Stomach (tissue), 8 donors: ENCODE measurements at regions not wholly inside any gene's neighbourhood (a gene's known extent, or its start where the extent isn't known, plus 50 kb on each side); places are given as distances from the start of the nearest gene placed in this dataset.
A peak's percentile ranks its signal among the peaks of the same experiment; 100 is the strongest.

Experiments
- DNase-seq, 2 donors: peaks; one replicate each; pipeline versions ENCODE4 v3.0.0 to v3.0.0-alpha.2; 2013 to 2019
- H3K27ac ChIP-seq, 5 donors: fragments of 200-600 bp in 4 of 5; sonication (generic) in 4 of 5; one replicate each; pipeline ENCODE4 v1.5.1; 2013 to 2019; ENCODE audit warnings: mild to moderate bottlenecking in 1 of 5, moderate library complexity in 1 of 5
- H3K27me3 ChIP-seq, 3 donors: fragments of 200-600 bp; sonication (generic); one replicate each; pipeline ENCODE4 v1.5.1; 2017 to 2019; ENCODE audit warnings: mixed run types in 1 of 3
- H3K36me3 ChIP-seq, 4 donors: fragments of 200-600 bp; sonication (generic); 1 replicate in 3 of 4; 2 replicates in 1 of 4; pipeline ENCODE4 v1.5.1; 2016 to 2019
- H3K4me1 ChIP-seq, 4 donors: fragments of 200-600 bp; sonication (generic); one replicate each; pipeline ENCODE4 v1.5.1; 2016 to 2019
- H3K4me3 ChIP-seq, 4 donors: fragments of 200-600 bp; sonication (generic) in 3 of 4; one replicate each; pipeline ENCODE4 v1.5.1; 2016 to 2019; ENCODE audit warnings: mild to moderate bottlenecking in 1 of 4
- H3K9me3 ChIP-seq, 4 donors: fragments of 200-600 bp; sonication (generic); one replicate each; pipeline ENCODE4 v1.5.1; 2016 to 2019
- EP300 ChIP-seq: sonication (generic); formaldehyde crosslinking; IDR thresholded peaks from one replicate; pipeline ENCODE4 v1.6.1; 2017; ENCODE audit warnings: antibody characterized with exemption
- POLR2A ChIP-seq, 4 donors: fragments of 450-650 bp; IDR thresholded peaks; one replicate each; pipeline ENCODE4 v1.6.1; 2016; ENCODE audit warnings: antibody characterized with exemption in 4 of 4, control low read depth in 2 of 4, mild to moderate bottlenecking in 1 of 4, moderate library complexity in 1 of 4
- POLR2AphosphoS5 ChIP-seq, 3 donors: sonication (generic); formaldehyde crosslinking; IDR thresholded peaks; one replicate each; pipeline ENCODE4 v1.6.1; 2016; ENCODE audit warnings: antibody characterized with exemption in 3 of 3
- WGBS, 5 donors: extraction: QIAGEN DNeasy Blood & Tissue Kit in 3 of 5; methylation state at CpG; one replicate each; pipeline versions ENCODE4 v1.1.5 to v1.1.7; 2013 to 2018; 5-methylcytosine and 5-hydroxymethylcytosine counted together
- intact Hi-C: fragments of 100-400 bp; cut with DNase I; formaldehyde crosslinking; loops from one replicate; pipeline ENCODE4 v1.15.1; 2023; ENCODE audit warnings: low total_unique reads
- TF ChIP-seq, protein P1 (sequence below), 7 experiments: fragments of 450-650 bp in 4 of 7; fragments of 200-600 bp in 3 of 7; sonication (generic) in 3 of 7; IDR thresholded peaks; one replicate each; pipeline ENCODE4 v1.5.1; 2016 to 2019; ENCODE audit warnings: antibody characterized with exemption in 7 of 7, control low read depth in 2 of 7, mild to moderate bottlenecking in 1 of 7
- donor health status: healthy with polysubstance abuse.
- donor health status: Bipolar disorder and iron deficiency.
- donor health status: healthy.

- no peak for TF ChIP-seq EP300
- TF ChIP-seq POLR2AphosphoS5 (IDR thresholded peaks at IDR 0.05), result no peak
- TF ChIP-seq POLR2A (IDR thresholded peaks at IDR 0.05), result no peak
- TF ChIP-seq, protein P1, sequence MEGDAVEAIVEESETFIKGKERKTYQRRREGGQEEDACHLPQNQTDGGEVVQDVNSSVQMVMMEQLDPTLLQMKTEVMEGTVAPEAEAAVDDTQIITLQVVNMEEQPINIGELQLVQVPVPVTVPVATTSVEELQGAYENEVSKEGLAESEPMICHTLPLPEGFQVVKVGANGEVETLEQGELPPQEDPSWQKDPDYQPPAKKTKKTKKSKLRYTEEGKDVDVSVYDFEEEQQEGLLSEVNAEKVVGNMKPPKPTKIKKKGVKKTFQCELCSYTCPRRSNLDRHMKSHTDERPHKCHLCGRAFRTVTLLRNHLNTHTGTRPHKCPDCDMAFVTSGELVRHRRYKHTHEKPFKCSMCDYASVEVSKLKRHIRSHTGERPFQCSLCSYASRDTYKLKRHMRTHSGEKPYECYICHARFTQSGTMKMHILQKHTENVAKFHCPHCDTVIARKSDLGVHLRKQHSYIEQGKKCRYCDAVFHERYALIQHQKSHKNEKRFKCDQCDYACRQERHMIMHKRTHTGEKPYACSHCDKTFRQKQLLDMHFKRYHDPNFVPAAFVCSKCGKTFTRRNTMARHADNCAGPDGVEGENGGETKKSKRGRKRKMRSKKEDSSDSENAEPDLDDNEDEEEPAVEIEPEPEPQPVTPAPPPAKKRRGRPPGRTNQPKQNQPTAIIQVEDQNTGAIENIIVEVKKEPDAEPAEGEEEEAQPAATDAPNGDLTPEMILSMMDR (IDR thresholded peaks at IDR 0.05), result no peak
- 69 to 81% (median 75%) methylated on average over 1 of the region's 1 CpG; no CpG with 5 or more reads in 2 of the 5 donors for WGBS, 5 donors
- Histone ChIP-seq H3K36me3 (no peaks in the 10 kb centered on the region), H3K27ac (no peak overlapping the region), H3K9me3 (no peaks in the 10 kb centered on the region), H3K4me3 (no peak overlapping the region), H3K27me3 (peaks cover 0 to 21% (median 18%) of the 10 kb centered on the region in 3 donors), H3K4me1 (peaks cover 11 to 16% (median 15%) of the 10 kb centered on the region in 4 donors)
- no peak for DNase-seq
- intact Hi-C loops, result no loop called here
Measured at GRCh38 chr7:115479448-115479847, 551.1 kb downstream of the TFEC start.

DNA sequence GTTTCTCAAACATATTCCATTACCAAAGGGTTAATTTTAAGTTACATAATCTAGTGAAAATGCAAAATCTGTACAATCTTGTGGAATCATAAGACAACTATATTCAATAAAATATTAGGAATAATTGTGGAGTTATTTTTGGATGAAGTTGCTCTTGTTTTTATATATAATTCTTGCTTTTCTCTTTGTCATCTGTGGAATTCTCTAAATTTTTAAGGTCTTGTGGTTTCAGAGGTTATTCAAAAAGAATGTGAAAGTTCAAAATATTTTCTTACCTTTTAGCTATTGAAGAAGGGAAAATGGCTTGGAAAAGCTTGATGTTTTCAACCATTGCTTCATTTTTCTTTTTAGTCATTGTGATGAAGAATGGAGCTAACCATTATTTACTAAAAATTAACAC, 552.1 kb downstream of the TFEC start:
- no peak overlapping the region for H3K27ac ChIP-seq
- intact Hi-C loops, result no loop called here

GRCh38 chr7:115477193-115477651, 553.3 kb downstream of the TFEC start:
- intact Hi-C loops, result no loop called here
- Histone ChIP-seq H3K27ac (no peak overlapping the region), H3K4me3 (peak overlapping the region; percentile 40 to 53 (median 45)), H3K27me3 (peaks cover 0 to 21% (median 18%) of the 10 kb centered on the region in 3 donors), H3K36me3 (no peaks in the 10 kb centered on the region), H3K9me3 (no peaks in the 10 kb centered on the region), H3K4me1 (peaks cover 11 to 16% (median 15%) of the 10 kb centered on the region in 4 donors)
- 1 to 4% (median 1%) methylated on average over 25 to 30 of the region's 30 CpGs for WGBS, 5 donors
- peak in 1 of 2 donors; percentile 69 for DNase-seq
- TF ChIP-seq, protein P1 (IDR thresholded peaks at IDR 0.05), result no peak
- no peak for TF ChIP-seq POLR2AphosphoS5 (IDR thresholded peaks at IDR 0.05)
- no peak for TF ChIP-seq POLR2A (IDR thresholded peaks at IDR 0.05)
- no peak for TF ChIP-seq EP300

More for the DNA sequence above, 552.1 kb downstream of the TFEC start:
- TF ChIP-seq POLR2AphosphoS5 (IDR thresholded peaks at IDR 0.05), result no peak
- no peak for TF ChIP-seq EP300
- no peak for TF ChIP-seq POLR2A (IDR thresholded peaks at IDR 0.05)
- TF ChIP-seq, protein P1 (IDR thresholded peaks at IDR 0.05), result no peak
- Histone ChIP-seq H3K27me3 (peaks cover 0 to 21% (median 18%) of the 10 kb centered on the region in 3 donors), H3K36me3 (no peaks in the 10 kb centered on the region), H3K9me3 (no peaks in the 10 kb centered on the region), H3K4me3 (no peak overlapping the region), H3K4me1 (peaks cover 11 to 16% (median 15%) of the 10 kb centered on the region in 4 donors)
- DNase-seq, result no peak

DNA sequence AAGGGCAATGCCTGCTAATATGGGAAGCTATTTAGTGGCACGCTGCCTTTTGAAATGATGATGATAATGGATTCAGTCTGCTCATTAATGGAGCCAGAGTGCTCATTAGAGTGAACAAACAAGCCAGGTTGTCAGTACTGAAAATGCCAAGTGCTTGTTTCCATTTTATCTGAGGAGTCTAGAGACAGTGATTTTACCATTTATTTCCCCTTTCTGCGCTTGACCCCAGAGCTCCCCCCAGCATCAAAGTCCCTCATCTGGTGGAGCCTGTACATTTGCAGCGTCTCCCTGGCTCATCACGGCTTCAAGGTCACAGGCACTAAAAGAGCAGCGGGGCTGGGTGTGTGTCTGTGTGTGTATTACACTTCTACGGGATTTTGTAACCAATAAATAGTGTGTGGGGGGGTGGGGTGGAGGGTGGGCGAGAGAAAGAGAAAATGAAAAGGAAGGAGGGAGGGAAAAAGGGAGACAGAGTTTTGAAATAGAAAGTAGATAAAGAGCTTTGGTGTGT, 553.8 kb downstream of the TFEC start:
- Histone ChIP-seq H3K27me3 (peaks cover 0 to 21% (median 18%) of the 10 kb centered on the region in 3 donors), H3K4me1 (peaks cover 11 to 16% (median 15%) of the 10 kb centered on the region in 4 donors), H3K9me3 (no peaks in the 10 kb centered on the region), H3K27ac (no peak overlapping the region), H3K36me3 (no peaks in the 10 kb centered on the region), H3K4me3 (peak overlapping the region; percentile 40 to 53 (median 45))
- intact Hi-C loops, result no loop called here
- no peak for TF ChIP-seq POLR2AphosphoS5 (IDR thresholded peaks at IDR 0.05)
- no peak for TF ChIP-seq POLR2A (IDR thresholded peaks at IDR 0.05)
- TF ChIP-seq, protein P1 (IDR thresholded peaks at IDR 0.05), result no peak
- TF ChIP-seq EP300, result no peak
- 7 to 27% (median 18%) methylated on average over 7 of the region's 7 CpGs for WGBS, 5 donors
- DNase-seq, result peak in 1 of 2 donors; percentile 46
